GM18867 (cell line): ENCODE measurements at regions not wholly inside any gene's neighbourhood (a gene's known extent, or its start where the extent isn't known, plus 50 kb on each side); places are given as distances from the start of the nearest gene placed in this dataset.

Source experiments
- ATAC-seq: cut with Tn5 transposase; IDR thresholded peaks from one replicate; pipeline ENCODE4 v1.9.1; 2021; ENCODE audit warnings: mild to moderate bottlenecking, moderate library complexity; ENCODE audit not compliant: unreplicated experiment

DNA sequence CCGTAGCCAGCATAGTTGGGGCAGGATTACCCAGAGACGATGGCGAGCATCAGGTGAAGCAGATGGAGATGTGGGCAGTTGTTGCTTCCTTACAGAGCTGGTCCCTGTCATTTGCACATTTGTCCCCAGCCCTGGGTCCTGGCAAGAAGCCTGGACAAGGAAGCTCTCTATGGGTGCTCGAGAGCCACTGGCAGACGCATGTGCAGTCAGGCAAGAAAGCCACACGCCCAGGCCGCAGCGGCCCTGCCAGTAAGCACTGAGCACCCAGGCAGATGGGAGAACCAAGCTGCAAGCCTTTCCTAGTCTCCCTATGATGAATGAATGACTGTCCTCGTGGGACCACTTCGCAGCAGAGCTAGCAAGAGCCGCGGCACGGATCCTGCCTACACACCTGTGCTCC lies 182.8 kb downstream of the FOXO1 start:
- ATAC-seq, result no peak

GRCh38 chr13:40484101-40484800 lies 182.2 kb downstream of the FOXO1 start:
- no peak for ATAC-seq

DNA sequence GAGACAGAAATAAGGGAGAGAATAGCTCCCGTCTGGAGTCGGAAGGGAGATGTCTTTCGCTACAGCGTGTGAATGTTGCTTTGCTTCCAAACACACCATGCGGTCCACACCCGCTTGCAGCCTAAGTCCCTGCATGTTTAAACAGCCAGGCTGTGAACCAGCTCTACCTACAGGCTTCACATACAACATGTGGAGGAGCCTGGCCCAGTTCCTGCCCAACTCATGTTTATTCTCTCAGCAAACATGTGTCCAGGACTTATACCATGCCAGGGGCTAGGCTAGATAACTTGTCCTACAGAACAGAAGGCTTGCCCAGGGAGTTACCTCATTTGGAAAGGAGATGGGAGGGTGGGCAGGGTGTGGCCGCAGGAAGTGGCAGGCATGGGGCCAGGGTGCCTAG lies 181.5 kb downstream of the FOXO1 start:
- ATAC-seq, result no peak

GRCh38 chr13:40485611-40486517 lies 180.6 kb downstream of the FOXO1 start:
- no peak for ATAC-seq

DNA sequence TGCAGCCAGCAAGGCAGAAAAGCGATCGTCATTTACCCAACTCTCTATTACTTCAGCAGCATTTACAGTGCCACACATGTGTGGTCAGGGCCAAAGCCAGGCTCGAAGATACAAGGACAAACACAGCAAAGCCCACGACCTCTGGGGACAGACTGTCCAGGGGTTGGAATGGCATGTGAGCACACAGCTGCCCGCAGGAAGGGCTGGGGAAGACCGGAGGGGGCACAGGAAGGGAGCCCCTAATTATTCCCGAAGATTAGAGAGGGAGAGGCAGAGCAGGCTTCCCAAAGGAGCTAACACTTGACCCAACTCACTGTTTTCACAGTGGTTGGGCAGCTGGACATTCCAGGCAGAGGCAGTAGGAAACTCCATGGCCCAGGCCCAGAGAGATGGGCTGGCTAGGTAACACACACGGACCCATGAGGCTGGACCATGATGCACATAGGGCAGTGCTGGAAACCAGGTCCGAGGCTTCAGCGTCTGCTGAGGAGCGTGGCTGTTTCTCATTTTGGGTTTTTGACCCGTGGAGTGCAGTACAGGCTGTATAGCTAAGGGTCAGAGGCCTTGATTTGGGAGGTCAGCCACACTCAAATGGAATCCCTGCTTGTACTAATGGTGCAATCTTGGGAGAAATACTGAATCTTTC lies 179.8 kb downstream of the FOXO1 start:
- no peak for ATAC-seq

DNA sequence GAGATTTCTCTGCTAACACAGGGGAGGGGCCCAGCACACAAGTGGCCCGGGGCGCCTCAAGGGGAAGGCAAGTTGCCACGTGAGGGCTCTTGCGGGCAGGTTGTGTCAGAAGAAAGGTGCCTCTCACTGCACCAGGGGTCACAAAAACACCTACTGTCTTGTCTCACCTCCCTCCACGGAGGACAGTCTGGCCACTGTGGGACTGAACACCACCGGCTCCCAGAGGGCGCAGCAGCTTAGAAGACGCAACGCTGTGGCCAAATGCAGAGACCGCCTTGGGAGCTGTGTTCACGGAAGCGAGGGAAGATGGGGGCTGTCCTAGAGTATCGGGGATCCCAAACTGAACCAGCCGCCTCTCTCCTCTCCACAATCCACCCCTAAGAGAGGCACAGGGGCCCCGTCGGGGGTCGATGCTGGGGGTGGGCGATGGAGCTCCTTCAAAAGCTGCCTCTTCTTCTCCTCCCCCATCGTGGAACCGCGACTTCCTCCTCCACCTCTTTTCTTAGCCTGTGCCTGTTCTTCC lies 177.5 kb downstream of the FOXO1 start:
- ATAC-seq, result no peak

- no peak for ATAC-seq
These were observed 176.2 kb downstream of the FOXO1 start for GRCh38 chr13:40490086-40490758.

- no peak for ATAC-seq
These were observed 173.9 kb downstream of the FOXO1 start for GRCh38 chr13:40492511-40492910.

- no peak for ATAC-seq
These were observed 171.9 kb downstream of the FOXO1 start for GRCh38 chr13:40494513-40494912.

DNA sequence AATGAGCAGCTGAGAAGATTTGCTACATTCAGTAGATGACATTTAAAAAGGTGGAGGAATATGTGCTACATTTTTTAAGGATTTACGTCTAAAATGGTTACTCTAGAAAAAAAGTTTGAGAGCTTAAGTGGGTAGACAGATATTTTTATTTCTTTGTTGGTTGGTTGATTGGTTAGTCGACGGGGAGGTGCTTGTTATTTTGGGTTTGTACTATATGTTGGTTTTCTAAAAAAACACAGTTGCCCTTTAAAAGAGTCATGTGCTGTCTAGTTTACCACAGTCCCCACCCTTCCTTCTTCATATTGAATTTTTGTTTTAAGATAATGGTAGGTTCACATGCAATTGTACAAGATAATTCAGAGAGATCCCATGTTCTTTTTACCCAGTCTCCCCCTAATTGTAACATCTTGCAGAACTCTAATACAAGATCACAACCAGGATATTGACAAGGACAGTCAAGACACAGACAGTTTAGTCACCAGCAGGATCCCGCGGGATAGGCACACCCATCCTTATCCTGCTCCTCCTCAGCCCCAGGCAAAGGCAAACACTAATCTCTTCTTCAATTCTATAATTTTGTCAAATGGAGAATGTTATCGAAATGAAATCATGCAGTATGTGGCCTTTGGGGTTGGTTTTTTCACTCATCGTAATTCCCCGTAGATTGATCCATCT lies 171.4 kb downstream of the FOXO1 start:
- ATAC-seq, result no peak

GRCh38 chr13:40495621-40496001 lies 170.8 kb downstream of the FOXO1 start:
- ATAC-seq, result no peak

DNA sequence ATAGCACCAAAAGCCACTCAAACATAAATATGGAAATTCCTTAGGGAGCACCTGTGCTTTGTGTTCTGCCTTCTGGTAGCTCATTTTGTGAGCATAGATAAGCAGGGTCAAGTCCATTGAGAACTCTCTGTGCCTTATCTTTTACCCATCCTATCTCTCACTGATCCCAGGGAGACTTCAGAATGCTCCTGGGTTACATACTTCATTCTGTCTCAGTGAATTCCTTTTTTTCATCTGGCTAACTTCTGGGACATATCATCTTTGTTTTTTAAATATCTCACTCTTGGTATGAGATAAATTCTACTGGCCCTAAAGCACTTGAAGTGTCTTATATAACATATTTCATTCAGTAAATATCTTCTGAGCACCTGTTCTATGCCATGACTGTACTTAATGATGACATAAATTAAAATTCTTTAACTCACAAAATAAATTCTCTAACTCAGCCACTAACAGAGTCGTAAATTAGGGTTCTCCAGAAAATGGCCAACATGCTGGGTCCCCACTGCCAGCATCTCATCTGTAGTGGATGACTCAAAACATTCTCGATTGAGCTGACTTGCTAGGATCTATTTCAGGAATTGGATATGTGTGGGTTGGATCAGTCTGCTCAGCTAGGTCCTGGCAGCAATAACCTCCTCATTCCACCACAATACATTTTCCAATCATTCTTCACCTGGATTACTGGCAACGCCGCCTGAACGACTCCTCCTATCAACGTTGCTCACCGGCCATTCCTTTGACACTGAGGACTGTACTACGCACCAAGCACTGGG lies 170.2 kb downstream of the FOXO1 start:
- ATAC-seq, result no peak

DNA sequence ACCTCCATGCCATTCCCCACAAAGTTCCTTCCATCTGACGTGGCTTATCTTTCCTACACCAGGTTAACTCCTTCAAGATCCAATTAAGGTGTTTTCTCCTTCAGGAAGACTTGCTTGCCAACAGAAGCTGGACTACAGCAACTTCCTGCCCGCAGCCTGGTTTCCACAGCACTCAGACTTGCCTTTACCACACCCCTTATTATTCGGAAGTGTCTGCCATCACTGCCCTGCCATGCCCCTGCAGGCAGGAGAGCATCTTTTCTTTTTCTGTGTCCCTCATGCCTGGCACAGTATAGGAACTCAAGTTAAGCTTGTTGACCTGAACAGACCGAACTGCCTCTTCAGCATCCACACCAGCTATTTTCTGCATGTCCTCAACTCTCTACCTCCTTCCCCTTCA lies 168.0 kb downstream of the FOXO1 start:
- no peak for ATAC-seq

DNA sequence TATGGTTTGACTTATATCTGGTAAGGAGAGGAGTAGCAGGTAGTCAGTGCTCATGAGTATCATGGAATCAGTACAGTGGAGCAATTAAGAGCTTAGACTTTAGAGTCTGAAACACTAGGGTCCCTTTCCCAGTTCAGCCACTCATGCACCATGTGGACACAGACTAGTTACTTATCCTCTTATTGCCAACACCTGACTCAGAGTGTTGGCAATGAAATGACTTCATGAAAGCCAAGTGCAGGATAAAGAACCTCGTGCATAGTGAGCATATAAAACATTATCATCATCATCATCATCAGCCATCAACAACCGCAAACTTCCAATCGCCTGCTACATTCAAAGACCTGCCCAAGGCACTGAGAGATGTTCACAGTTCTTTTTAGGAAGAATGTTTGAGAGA lies 164.2 kb downstream of the FOXO1 start:
- ATAC-seq, result no peak

- no peak for ATAC-seq
These were observed 163.4 kb downstream of the FOXO1 start for GRCh38 chr13:40503011-40503410.

DNA sequence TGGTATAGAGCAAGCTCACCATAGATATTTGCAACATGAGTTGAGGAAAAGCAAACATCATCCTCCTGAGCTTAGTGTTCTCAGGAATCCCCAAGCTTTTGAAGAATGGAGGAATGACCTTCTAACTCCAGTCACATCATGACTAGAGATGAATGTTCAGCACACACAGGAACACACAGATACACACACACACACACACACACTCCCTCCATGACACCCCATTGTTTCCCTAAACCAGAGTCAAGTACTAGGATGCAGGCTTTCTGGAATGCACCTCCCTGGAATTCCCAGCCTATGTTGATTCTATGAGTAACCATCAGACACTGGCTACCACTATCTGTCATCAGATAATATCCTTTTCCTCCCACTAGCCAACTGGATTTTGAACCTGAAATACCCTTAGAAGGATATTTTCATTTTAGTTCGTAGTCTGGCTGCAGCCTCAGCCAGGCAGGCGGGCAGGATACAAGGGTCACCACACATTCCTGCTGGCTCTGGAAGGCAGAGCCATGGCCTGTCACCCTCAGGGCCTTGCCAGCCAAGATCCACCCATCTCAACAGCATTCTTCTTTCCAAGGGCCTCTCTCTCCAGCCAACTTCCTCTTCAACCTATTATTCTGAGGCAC lies 162.4 kb downstream of the FOXO1 start:
- no peak for ATAC-seq

DNA sequence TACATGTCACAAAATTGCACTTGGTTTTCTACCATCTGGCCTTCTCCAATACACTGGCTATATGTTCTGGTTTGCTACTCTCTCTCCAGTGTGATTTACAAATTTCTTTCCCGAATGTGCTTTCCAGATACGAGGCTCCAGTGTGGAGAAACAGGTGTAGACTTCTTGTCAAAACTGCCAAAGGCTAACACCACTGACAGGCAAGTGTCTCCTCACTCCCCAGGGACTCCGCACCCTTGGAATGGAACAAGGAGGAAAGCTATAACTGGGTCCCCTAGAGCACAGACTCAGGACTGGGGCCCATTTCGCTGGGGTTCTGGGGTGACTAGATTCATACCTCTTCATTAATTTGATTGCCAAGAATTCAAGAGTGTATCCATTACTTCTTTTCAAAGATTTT lies 161.8 kb downstream of the FOXO1 start:
- ATAC-seq, result no peak

DNA sequence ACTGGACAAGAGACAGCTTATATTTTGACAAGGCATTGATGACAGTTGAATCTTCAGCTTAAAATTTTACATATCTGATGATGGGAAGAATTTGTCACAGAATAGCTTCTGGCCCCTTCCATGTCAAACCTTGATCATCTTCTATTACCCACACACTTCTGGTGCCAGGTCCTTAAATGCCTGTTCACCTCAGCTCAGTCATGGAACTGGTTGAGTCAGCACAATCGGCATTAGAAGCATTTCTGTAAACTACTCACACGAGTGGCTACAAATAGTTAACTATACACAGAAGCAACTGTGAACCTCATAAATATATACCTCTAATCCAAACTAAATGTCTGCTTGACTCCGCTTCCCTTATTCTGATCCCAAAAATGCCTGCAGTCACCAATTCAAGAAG lies 161.2 kb downstream of the FOXO1 start:
- no peak for ATAC-seq
